HFFc6 (cell line): ENCODE measurements at regions not wholly inside any gene's neighbourhood (a gene's known extent, or its start where the extent isn't known, plus 50 kb on each side); places are given as distances from the start of the nearest gene placed in this dataset.

Experiments
- DNase-seq: peaks from one replicate; pipeline ENCODE4 v3.0.0-alpha.2; 2018
- H3K27ac Mint-ChIP-seq: 2 replicates; pipeline ENCODE4 v1.8.0; 2020; ENCODE audit warnings: mild to moderate bottlenecking, mixed read lengths
- H3K27me3 Mint-ChIP-seq: 2 replicates; pipeline ENCODE4 v1.8.0; 2021; ENCODE audit warnings: mild to moderate bottlenecking, moderate library complexity, mixed read lengths; ENCODE audit not compliant: insufficient read depth
- H3K36me3 Mint-ChIP-seq: 2 replicates; pipeline ENCODE4 v1.8.0; 2021; ENCODE audit warnings: low read depth, mixed read lengths
- H3K4me1 Mint-ChIP-seq: 2 replicates; pipeline ENCODE4 v1.8.0; 2020; ENCODE audit warnings: low read depth, mixed read lengths
- H3K4me3 Mint-ChIP-seq: 2 replicates; pipeline ENCODE4 v1.8.0; 2020; ENCODE audit warnings: mild to moderate bottlenecking, moderate library complexity, mixed read lengths
- H3K9me3 Mint-ChIP-seq: 2 replicates; pipeline ENCODE4 v1.8.0; 2020; ENCODE audit warnings: mild to moderate bottlenecking, mixed read lengths
- TF ChIP-seq, protein P1 (sequence below): fragments of 200-600 bp; sonication (generic); IDR thresholded peaks from 2 replicates; pipeline ENCODE4 v1.5.0; 2021; ENCODE audit warnings: antibody characterized with exemption, mild to moderate bottlenecking

GRCh38 chr13:55999709-56000108, 1141.0 kb upstream of the PRR20A start:
- Mint-ChIP-seq H3K27ac (no peak overlapping the region), H3K4me1 (no peaks in the 10 kb centered on the region), H3K9me3 (peaks cover 46% of the 10 kb centered on the region), H3K36me3 (no peaks in the 10 kb centered on the region), H3K27me3 (no peaks in the 10 kb centered on the region), H3K4me3 (no peak overlapping the region)
- TF ChIP-seq, protein P1, sequence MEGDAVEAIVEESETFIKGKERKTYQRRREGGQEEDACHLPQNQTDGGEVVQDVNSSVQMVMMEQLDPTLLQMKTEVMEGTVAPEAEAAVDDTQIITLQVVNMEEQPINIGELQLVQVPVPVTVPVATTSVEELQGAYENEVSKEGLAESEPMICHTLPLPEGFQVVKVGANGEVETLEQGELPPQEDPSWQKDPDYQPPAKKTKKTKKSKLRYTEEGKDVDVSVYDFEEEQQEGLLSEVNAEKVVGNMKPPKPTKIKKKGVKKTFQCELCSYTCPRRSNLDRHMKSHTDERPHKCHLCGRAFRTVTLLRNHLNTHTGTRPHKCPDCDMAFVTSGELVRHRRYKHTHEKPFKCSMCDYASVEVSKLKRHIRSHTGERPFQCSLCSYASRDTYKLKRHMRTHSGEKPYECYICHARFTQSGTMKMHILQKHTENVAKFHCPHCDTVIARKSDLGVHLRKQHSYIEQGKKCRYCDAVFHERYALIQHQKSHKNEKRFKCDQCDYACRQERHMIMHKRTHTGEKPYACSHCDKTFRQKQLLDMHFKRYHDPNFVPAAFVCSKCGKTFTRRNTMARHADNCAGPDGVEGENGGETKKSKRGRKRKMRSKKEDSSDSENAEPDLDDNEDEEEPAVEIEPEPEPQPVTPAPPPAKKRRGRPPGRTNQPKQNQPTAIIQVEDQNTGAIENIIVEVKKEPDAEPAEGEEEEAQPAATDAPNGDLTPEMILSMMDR: no peak
- DNase-seq: no peak

DNA sequence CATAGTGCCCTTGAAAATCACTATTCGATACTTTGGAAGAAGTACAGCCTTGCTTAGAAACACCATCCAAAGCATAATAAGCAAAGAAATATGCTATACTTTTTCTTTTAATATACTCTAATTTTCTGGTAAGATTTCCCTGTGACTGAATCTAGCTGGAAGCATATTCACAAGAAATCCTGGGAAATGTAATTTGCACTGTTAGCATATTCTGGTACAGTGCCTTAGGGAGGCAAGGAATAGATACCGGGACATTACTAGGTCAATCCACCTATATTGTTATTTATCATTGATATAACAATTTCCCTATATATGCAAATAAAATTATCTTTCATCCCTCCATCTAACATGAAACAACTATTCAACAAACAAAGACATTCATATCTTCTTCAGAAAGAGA, 1131.3 kb upstream of the PRR20A start:
- H3K27me3 Mint-ChIP-seq: no peaks in the 10 kb centered on the region
- no peak for DNase-seq
- peaks cover 20% of the 10 kb centered on the region; the same call in 1 of the 2 replicates for H3K9me3 Mint-ChIP-seq
- no peaks in the 10 kb centered on the region; the same call in 1 of the 2 replicates for H3K36me3 Mint-ChIP-seq
- no peaks in the 10 kb centered on the region for H3K4me1 Mint-ChIP-seq
- H3K4me3 Mint-ChIP-seq: no peak overlapping the region
- TF ChIP-seq, protein P1: no peak
- no peak overlapping the region for H3K27ac Mint-ChIP-seq

- H3K27me3 Mint-ChIP-seq: no peaks in the 10 kb centered on the region
- no peak overlapping the region for H3K27ac Mint-ChIP-seq
- peaks cover 22% of the 10 kb centered on the region for H3K9me3 Mint-ChIP-seq
- no peak overlapping the region for H3K4me3 Mint-ChIP-seq
- TF ChIP-seq, protein P1: no peak
- no peaks in the 10 kb centered on the region; the same call in 1 of the 2 replicates for H3K36me3 Mint-ChIP-seq
- DNase-seq: no peak
- no peaks in the 10 kb centered on the region for H3K4me1 Mint-ChIP-seq
Observed at GRCh38 chr13:56012644-56013043, 1128.1 kb upstream of the PRR20A start.

- DNase-seq: no peak
- no peaks in the 10 kb centered on the region for H3K4me1 Mint-ChIP-seq
- TF ChIP-seq, protein P1: no peak
- no peaks in the 10 kb centered on the region for H3K27me3 Mint-ChIP-seq
- no peak overlapping the region for H3K4me3 Mint-ChIP-seq
- no peak overlapping the region for H3K27ac Mint-ChIP-seq
- peaks cover 46% of the 10 kb centered on the region for H3K9me3 Mint-ChIP-seq
- no peaks in the 10 kb centered on the region; the same call in 1 of the 2 replicates for H3K36me3 Mint-ChIP-seq
Observed at GRCh38 chr13:56015919-56016318, 1124.8 kb upstream of the PRR20A start.

GRCh38 chr13:56019606-56020005, 1121.1 kb upstream of the PRR20A start:
- Mint-ChIP-seq H3K9me3 (peaks cover 43% of the 10 kb centered on the region), H3K27me3 (no peaks in the 10 kb centered on the region), H3K4me3 (no peak overlapping the region), H3K36me3 (no peaks in the 10 kb centered on the region), H3K4me1 (no peaks in the 10 kb centered on the region), H3K27ac (no peak overlapping the region)
- TF ChIP-seq, protein P1: no peak
- DNase-seq: no peak

DNA sequence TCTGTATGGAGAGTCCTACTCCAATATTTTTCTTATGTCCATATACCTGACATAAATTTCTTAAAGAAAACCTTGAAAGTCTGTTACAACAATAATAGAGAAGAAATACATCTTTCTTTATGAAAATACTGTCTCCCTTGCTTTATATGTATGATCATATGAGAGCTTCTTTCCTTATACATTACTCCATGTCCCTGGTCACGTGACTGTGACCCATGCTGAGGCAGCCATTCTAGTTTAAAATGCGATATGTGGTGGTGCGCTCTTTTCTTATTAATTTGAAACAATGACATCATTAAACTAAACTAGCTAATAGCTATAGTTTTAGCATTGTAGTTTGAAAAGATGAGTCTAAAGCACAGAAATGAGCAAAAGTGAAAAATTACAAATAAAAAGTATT, 1120.3 kb upstream of the PRR20A start:
- no peak overlapping the region for H3K4me3 Mint-ChIP-seq
- no peaks in the 10 kb centered on the region for H3K27me3 Mint-ChIP-seq
- no peaks in the 10 kb centered on the region for H3K36me3 Mint-ChIP-seq
- TF ChIP-seq, protein P1: no peak
- H3K27ac Mint-ChIP-seq: no peak overlapping the region
- peaks cover 36% of the 10 kb centered on the region for H3K9me3 Mint-ChIP-seq
- no peak for DNase-seq
- H3K4me1 Mint-ChIP-seq: no peaks in the 10 kb centered on the region
